Epithelial cell of proximal tubule (primary cell): ENCODE measurements at regions not wholly inside any gene's neighbourhood (a gene's known extent, or its start where the extent isn't known, plus 50 kb on each side); places are given as distances from the start of the nearest gene placed in this dataset.

Experiments
- DNase-seq: peaks from one replicate; pipeline ENCODE4 v3.0.0-alpha.2; 2011; ENCODE audit warnings: low read depth
- H3K4me3 ChIP-seq: 2 replicates; pipeline ENCODE4 v1.5.1; 2011; ENCODE audit warnings: low read depth, mild to moderate bottlenecking, low read length
- CTCF ChIP-seq: conservative IDR thresholded peaks from 2 replicates; pipeline ENCODE4 v1.5.1; 2012; ENCODE audit warnings: low read depth, mild to moderate bottlenecking, low read length

GRCh38 chr7:46029111-46029704 lies 108.1 kb upstream of the IGFBP3 start:
- TF ChIP-seq CTCF, result no peak
- H3K4me3 ChIP-seq, result no peak overlapping the region
- DNase-seq, result no peak

GRCh38 chr7:46028246-46028645 lies 107.2 kb upstream of the IGFBP3 start:
- H3K4me3 ChIP-seq, result no peak overlapping the region
- TF ChIP-seq CTCF, result no peak
- DNase-seq, result no peak

- no peak for TF ChIP-seq CTCF
- H3K4me3 ChIP-seq, result no peak overlapping the region
- no peak for DNase-seq
These were observed 105.7 kb upstream of the IGFBP3 start for GRCh38 chr7:46026741-46027140.

GRCh38 chr7:46024263-46024916 lies 103.3 kb upstream of the IGFBP3 start:
- no peak for DNase-seq
- H3K4me3 ChIP-seq, result no peak overlapping the region
- no peak for TF ChIP-seq CTCF

- no peak overlapping the region for H3K4me3 ChIP-seq
- no peak for TF ChIP-seq CTCF
- no peak for DNase-seq
These were observed 101.3 kb upstream of the IGFBP3 start for GRCh38 chr7:46022397-46022796.

- DNase-seq, result no peak
- no peak for TF ChIP-seq CTCF
- no peak overlapping the region for H3K4me3 ChIP-seq
These were observed 94.2 kb upstream of the IGFBP3 start for GRCh38 chr7:46015107-46015868.
